GM12891 (cell line): ENCODE measurements at regions not wholly inside any gene's neighbourhood (a gene's known extent, or its start where the extent isn't known, plus 50 kb on each side); places are given as distances from the start of the nearest gene placed in this dataset.

Source experiments
- DNase-seq: peaks from one replicate; pipeline ENCODE4 v3.0.0; 2011; ENCODE audit warnings: low spot score; ENCODE audit not compliant: insufficient read length
- FAIRE-seq: peaks from 2 replicates; lab custom pipeline; 2011; peaks lifted over from hg19 to GRCh38; lab: Jason Lieb, UNC
- PAX5 ChIP-seq: IDR thresholded peaks from 2 replicates; pipeline ENCODE4 v1.6.1; 2011; ENCODE audit warnings: low read length, moderate library complexity, mild to moderate bottlenecking; ENCODE audit not compliant: insufficient read depth, severe bottlenecking
- POLR2A ChIP-seq: IDR thresholded peaks from 2 replicates; pipeline ENCODE4 v1.6.1; 2011; ENCODE audit warnings: low read depth, low read length, control low read depth
- POLR2AphosphoS5 ChIP-seq: IDR thresholded peaks from 2 replicates; pipeline ENCODE4 v1.6.1; 2011; ENCODE audit warnings: low read depth, low read length, control low read depth
- POU2F2 ChIP-seq: IDR thresholded peaks from 2 replicates; pipeline ENCODE4 v1.6.1; 2011; ENCODE audit warnings: low read depth, mild to moderate bottlenecking, control low read depth, low read length, moderate library complexity
- SPI1 ChIP-seq: IDR thresholded peaks from 2 replicates; pipeline ENCODE4 v1.6.1; 2011; ENCODE audit warnings: low read depth, low read length, control low read depth
- TAF1 ChIP-seq: IDR thresholded peaks from 2 replicates; pipeline ENCODE4 v1.6.1; 2011; ENCODE audit warnings: low read depth, low read length, control low read depth

DNA sequence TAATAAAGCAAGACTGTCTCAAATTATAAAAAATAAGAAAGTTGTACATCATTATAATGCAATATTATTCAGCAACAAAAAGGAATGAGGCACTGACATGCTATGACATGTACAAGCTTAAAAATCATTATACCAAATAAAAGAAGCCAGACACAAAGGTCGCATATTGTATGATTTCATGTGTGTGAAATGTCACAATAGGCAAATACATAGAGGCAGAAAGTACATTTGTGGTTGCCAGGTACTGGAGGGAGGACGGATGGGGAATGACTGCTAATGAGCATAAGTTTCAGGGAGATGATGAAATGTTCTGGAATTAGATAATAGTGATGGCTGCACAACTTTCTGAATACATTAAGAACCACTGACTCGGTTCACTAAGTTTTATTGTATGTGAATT lies 73.6 kb upstream of the NBPF3 start:
- DNase-seq (no peak), FAIRE-seq (no peak)
- TF ChIP-seq POU2F2: no peak
- no peak for TF ChIP-seq POLR2AphosphoS5
- no peak for TF ChIP-seq SPI1
- no peak for TF ChIP-seq TAF1
- no peak for TF ChIP-seq PAX5
- no peak for TF ChIP-seq POLR2A

DNA sequence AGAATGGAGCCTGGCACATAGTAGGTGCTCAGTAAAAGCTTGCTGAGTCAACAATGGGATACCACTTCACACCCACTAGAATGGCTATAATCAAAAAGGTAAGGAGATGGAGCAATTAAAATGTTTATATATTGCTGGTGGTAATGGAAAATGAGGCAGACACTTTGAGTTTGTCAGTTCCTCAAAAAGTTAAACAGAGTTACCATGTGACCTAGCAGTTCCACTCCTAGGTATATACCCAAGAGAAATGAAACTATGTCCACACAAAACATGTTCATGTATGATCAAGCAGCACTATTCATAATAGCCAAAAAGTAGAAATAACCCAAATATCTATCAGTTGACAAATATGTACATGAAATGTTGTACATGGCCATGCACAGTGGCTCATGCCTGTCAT lies 74.8 kb upstream of the ECE1 start:
- TF ChIP-seq PAX5 (no peak), POU2F2 (no peak), TAF1 (no peak), POLR2A (no peak), POLR2AphosphoS5 (no peak), SPI1 (peak; percentile 62)
- FAIRE-seq (no peak), DNase-seq (no peak)

DNA sequence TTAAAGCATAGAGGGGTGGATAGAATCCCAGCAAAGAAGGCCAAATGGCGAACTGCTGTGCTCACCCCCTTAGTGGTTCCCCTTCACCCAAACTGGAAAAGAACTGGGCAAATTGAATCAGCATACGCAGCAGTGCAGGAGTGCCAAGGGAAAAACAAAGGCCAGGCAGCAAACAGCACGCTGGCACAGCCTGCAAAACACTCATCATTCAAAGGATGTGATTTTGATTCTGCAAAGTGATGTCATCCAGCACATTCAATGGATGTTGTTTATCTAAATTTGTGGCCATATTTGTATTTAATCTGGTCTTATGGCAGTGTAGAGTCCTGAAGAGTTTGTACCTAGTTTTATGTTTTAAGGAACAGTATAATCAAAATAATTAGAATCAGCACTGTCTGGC lies 71.8 kb upstream of the ECE1 start:
- no peak for TF ChIP-seq POLR2AphosphoS5
- DNase-seq (no peak), FAIRE-seq (no peak)

- TF ChIP-seq SPI1 (no peak), PAX5 (no peak), POLR2A (no peak), POLR2AphosphoS5 (no peak), TAF1 (no peak), POU2F2 (no peak)
- DNase-seq (no peak), FAIRE-seq (no peak)
Measured at GRCh38 chr1:21361506-21361905, 71.2 kb upstream of the ECE1 start.

DNA sequence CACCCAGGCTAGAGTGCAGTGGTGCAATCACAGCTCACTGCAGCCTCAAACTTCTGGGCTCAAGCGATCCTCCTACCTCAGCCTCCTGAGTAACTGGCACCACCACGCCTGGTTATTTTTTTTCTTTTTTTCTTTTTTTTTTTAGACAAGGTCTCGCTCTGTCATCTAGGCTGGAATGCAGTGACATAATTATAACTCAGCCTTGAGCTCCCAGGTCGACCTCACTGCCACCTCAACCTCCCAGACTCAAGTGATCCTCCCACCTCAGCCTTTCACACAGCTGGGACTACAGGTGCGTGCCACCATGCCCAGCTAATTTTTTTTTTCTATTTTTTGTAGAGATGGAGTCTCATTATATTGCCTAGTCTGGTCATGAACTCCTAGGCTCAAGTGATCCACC lies 66.9 kb upstream of the ECE1 start:
- TF ChIP-seq POU2F2 (no peak), TAF1 (no peak), POLR2AphosphoS5 (no peak), POLR2A (no peak), SPI1 (no peak), PAX5 (no peak)
- DNase-seq (no peak), FAIRE-seq (no peak)

DNA sequence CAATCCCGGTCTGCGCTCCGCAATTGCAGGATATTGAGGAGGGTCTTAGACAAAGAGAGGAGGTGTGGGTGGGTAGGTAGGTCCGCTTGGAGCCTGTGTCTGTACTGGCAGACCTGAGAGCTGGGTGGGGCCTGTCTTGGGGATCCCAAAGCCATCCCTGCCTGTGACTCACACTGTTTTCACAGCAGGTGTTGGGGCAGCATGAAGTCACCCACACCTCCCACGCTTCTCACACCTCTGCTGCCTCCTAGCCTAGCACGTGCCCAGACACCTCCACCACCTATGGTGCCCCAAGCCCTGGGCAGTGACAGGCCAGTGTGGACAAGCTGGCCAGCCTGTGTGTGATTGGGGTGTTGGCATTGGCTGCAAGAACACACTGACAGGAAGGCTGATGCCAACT lies 65.7 kb upstream of the ECE1 start:
- no peak for TF ChIP-seq SPI1
- TF ChIP-seq POU2F2: no peak
- no peak for TF ChIP-seq POLR2AphosphoS5
- TF ChIP-seq PAX5: no peak
- no peak for TF ChIP-seq TAF1
- no peak for TF ChIP-seq POLR2A
- FAIRE-seq (no peak), DNase-seq (no peak)

DNA sequence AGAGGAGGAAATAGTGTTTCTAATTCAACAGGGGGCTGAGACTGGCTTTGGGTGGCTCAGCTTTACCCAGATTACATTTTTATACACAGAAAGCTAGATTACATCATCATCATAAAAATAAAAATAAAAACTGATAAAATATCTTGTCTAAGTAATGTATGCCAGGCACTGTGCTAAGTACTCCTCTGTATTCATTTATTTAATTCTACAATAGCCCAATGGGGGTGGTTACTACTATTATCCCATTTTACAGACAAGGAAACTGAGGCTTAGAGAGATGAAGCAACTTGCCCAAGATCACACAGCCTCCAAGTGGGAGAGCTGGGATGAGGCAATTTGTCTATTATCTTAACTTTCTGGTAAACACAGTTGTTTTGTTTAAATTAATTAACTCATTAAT lies 62.3 kb upstream of the ECE1 start:
- DNase-seq (no peak), FAIRE-seq (no peak)
- TF ChIP-seq POLR2A: no peak
- TF ChIP-seq PAX5: no peak
- no peak for TF ChIP-seq POU2F2
- no peak for TF ChIP-seq POLR2AphosphoS5
- TF ChIP-seq TAF1: no peak
- TF ChIP-seq SPI1: no peak

DNA sequence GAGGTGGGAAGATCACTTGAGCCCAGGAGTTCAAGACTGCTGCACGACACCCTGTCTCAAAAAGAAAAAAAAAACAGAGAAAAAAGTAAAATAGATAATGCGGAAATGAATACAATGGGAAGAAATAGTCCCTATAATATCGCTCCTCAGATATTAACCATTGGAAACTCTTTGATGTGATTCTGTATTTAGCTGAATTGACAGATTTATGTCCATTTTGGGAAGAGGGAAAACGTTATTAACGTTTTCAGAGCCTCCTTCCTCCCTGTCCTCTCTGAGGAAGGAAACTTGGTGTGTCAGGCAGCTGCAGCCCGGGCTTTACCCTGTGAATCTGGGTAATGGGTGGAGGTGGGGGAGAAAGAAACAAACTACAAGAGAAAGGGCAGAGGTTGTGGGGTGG lies 61.6 kb upstream of the ECE1 start:
- TF ChIP-seq SPI1 (no peak), POLR2A (no peak), PAX5 (no peak), POU2F2 (no peak), POLR2AphosphoS5 (no peak)
- no peak for DNase-seq
- no peak for FAIRE-seq

DNA sequence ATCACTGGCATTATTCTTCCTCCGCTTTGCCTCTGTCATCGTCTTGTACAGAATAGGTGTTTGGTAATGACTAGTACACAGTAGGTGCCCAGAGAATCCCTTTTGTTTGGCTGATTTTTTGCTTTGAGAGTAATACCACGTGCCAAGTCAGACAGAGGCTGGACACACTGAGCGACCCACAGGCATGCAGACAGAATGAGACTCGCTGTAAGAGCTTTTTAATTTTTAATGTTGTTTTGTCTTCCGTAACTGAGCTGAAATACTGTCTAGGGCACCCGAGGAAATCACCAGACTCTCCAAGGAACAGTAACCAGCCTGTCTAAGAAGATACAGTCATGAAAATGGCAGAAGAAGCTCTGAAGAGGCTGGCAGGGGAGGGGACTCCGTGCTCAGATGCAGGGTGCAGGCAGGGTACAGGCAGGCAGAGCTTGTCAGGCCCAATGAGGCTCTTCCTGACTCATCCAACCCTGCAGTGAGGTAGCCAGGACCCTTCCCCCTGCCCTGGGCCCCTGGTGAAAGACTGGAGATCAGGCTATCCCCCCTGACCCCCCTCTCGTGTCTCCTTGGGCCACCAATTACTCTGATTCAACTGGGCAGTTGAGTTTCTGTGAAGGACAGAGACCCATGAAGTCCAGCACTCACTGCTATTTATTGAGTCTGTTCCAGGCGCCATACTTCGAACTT lies 60.1 kb upstream of the ECE1 start:
- DNase-seq: no peak
- no peak for FAIRE-seq
- no peak for TF ChIP-seq POU2F2
- TF ChIP-seq POLR2A: no peak
- no peak for TF ChIP-seq SPI1
- no peak for TF ChIP-seq PAX5
- TF ChIP-seq POLR2AphosphoS5: no peak
- TF ChIP-seq TAF1: no peak

DNA sequence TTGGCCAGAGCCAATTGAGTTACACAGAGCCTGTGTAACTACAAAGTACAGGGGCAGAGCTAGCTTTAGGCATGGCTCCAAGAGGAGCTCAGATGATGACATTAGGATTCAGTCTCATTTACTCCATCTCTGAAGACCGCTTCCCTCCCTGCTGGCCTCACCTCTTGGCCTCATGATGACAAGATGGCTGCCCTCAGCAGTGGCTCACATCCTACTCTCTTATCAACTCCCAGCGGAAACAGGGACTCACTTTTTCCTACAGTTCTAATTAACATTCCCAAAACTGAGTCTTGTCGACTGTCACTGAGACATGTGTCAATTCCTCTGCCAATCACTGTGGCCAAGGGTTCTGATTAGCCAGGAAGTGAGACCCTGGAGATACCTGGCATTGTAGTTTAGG lies 59.4 kb upstream of the ECE1 start:
- TF ChIP-seq POLR2A: no peak
- TF ChIP-seq POU2F2: no peak
- no peak for TF ChIP-seq PAX5
- no peak for TF ChIP-seq TAF1
- no peak for TF ChIP-seq POLR2AphosphoS5
- TF ChIP-seq SPI1: no peak
- DNase-seq (no peak), FAIRE-seq (no peak)

GRCh38 chr1:21347072-21347581 lies 56.9 kb upstream of the ECE1 start:
- FAIRE-seq (no peak), DNase-seq (no peak)
- TF ChIP-seq POU2F2: no peak
- TF ChIP-seq POLR2A: no peak
- no peak for TF ChIP-seq SPI1
- no peak for TF ChIP-seq PAX5
- no peak for TF ChIP-seq POLR2AphosphoS5
- TF ChIP-seq TAF1: no peak
